KMS-11 (cell line): ENCODE measurements at regions not wholly inside any gene's neighbourhood (a gene's known extent, or its start where the extent isn't known, plus 50 kb on each side); places are given as distances from the start of the nearest gene placed in this dataset.

Experiments
- H2AFZ ChIP-seq: fragments of 200-600 bp; sonication (generic); 2 replicates; pipeline ENCODE4 v1.6.1; 2016; ENCODE audit warnings: antibody characterized with exemption, mixed run types, low read depth
- H3K27ac ChIP-seq: fragments of 200-600 bp; sonication (generic); 2 replicates; pipeline ENCODE4 v1.6.1; 2016; ENCODE audit warnings: mild to moderate bottlenecking, mixed run types
- H3K27me3 ChIP-seq: fragments of 200-600 bp; sonication (generic); 2 replicates; pipeline ENCODE4 v1.6.1; 2017; ENCODE audit warnings: mild to moderate bottlenecking, low read depth, mixed run types, moderate library complexity; ENCODE audit not compliant: insufficient read depth
- H3K36me3 ChIP-seq: fragments of 200-600 bp; sonication (generic); 2 replicates; pipeline ENCODE4 v1.6.1; 2017; ENCODE audit warnings: mild to moderate bottlenecking, mixed run types; ENCODE audit not compliant: insufficient read depth
- H3K4me1 ChIP-seq: fragments of 200-600 bp; sonication (generic); 2 replicates; pipeline ENCODE4 v1.6.1; 2016; ENCODE audit warnings: mild to moderate bottlenecking, low read depth, mixed run types; ENCODE audit not compliant: poor library complexity, severe bottlenecking
- H3K4me2 ChIP-seq: fragments of 200-600 bp; sonication (generic); 2 replicates; pipeline ENCODE4 v1.7.0; 2016; ENCODE audit warnings: mild to moderate bottlenecking, mixed run types
- H3K4me3 ChIP-seq: fragments of 200-600 bp; sonication (generic); IDR thresholded peaks from 2 replicates; pipeline ENCODE4 v1.6.1; 2017; ENCODE audit warnings: low read depth, low read length, mixed read lengths; ENCODE audit not compliant: insufficient read depth
- H3K79me2 ChIP-seq: fragments of 200-600 bp; sonication (generic); 2 replicates; pipeline ENCODE4 v1.6.1; 2016; ENCODE audit warnings: low read depth, mixed run types; ENCODE audit not compliant: insufficient read depth
- H3K9ac ChIP-seq: fragments of 200-600 bp; sonication (generic); 2 replicates; pipeline ENCODE4 v1.6.1; 2016; ENCODE audit warnings: mild to moderate bottlenecking, mixed run types
- H4K20me1 ChIP-seq: fragments of 200-600 bp; sonication (generic); 2 replicates; pipeline ENCODE4 v1.6.1; 2016; ENCODE audit warnings: mild to moderate bottlenecking, mixed run types; ENCODE audit not compliant: insufficient read depth
- TF ChIP-seq, protein P1 (sequence below): fragments of 200-600 bp; sonication (generic); conservative IDR thresholded peaks from 2 replicates; pipeline ENCODE4 v1.6.1; 2017; ENCODE audit warnings: low read depth, mild to moderate bottlenecking, antibody characterized with exemption, low read length, moderate library complexity, mixed read lengths

- no peaks in the 10 kb centered on the region for H3K4me1 ChIP-seq
- H4K20me1 ChIP-seq: no peaks in the 10 kb centered on the region
- no peak overlapping the region for H3K4me3 ChIP-seq
Measured at GRCh38 chr4:170777663-170778062, 687.9 kb upstream of the AADAT start.

DNA sequence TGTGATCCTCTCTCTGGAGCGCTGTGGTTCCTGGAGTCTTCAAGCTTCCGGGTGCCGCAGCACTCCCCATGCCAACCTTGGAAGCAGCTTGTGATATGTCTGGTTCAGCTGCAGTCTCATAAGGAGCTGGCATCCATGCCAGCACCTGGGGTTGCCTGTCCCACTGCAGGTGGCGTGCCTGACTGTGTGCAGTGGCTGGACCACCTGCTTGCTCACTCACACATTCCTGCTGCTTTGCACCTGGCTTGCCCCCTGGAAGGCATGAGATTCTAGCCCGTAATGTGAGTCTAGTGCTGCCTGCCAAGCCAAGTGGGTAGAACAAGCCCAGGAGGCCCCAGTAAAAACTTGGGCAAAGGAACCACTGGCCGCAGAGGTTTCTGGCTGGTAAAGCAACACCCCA is 687.2 kb upstream of the AADAT start:
- Histone ChIP-seq H3K36me3 (no peaks in the 10 kb centered on the region), H3K4me1 (no peaks in the 10 kb centered on the region), H3K27me3 (no peaks in the 10 kb centered on the region), H4K20me1 (no peaks in the 10 kb centered on the region), H3K79me2 (no peaks in the 10 kb centered on the region), H3K27ac (no peak overlapping the region), H3K9ac (no peak overlapping the region), H3K4me3 (no peak overlapping the region), H3K4me2 (no peak overlapping the region), H2AFZ (no peak overlapping the region)
- TF ChIP-seq, protein P1, sequence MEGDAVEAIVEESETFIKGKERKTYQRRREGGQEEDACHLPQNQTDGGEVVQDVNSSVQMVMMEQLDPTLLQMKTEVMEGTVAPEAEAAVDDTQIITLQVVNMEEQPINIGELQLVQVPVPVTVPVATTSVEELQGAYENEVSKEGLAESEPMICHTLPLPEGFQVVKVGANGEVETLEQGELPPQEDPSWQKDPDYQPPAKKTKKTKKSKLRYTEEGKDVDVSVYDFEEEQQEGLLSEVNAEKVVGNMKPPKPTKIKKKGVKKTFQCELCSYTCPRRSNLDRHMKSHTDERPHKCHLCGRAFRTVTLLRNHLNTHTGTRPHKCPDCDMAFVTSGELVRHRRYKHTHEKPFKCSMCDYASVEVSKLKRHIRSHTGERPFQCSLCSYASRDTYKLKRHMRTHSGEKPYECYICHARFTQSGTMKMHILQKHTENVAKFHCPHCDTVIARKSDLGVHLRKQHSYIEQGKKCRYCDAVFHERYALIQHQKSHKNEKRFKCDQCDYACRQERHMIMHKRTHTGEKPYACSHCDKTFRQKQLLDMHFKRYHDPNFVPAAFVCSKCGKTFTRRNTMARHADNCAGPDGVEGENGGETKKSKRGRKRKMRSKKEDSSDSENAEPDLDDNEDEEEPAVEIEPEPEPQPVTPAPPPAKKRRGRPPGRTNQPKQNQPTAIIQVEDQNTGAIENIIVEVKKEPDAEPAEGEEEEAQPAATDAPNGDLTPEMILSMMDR: no peak

More at GRCh38 chr4:170777663-170778062, 687.9 kb upstream of the AADAT start:
- Histone ChIP-seq H3K4me2 (no peak overlapping the region), H3K9ac (no peak overlapping the region), H2AFZ (no peak overlapping the region), H3K79me2 (no peaks in the 10 kb centered on the region), H3K27me3 (no peaks in the 10 kb centered on the region), H3K27ac (no peak overlapping the region), H3K36me3 (no peaks in the 10 kb centered on the region)
- TF ChIP-seq, protein P1: no peak

GRCh38 chr4:170775851-170776250 is 686.1 kb upstream of the AADAT start:
- H4K20me1 ChIP-seq: no peaks in the 10 kb centered on the region
- H3K27ac ChIP-seq: no peak overlapping the region
- no peaks in the 10 kb centered on the region for H3K36me3 ChIP-seq
- H3K4me3 ChIP-seq: no peak overlapping the region
- H3K4me1 ChIP-seq: no peaks in the 10 kb centered on the region
- no peaks in the 10 kb centered on the region for H3K79me2 ChIP-seq
- H3K9ac ChIP-seq: no peak overlapping the region
- TF ChIP-seq, protein P1: no peak
- H3K4me2 ChIP-seq: no peak overlapping the region
- no peak overlapping the region for H2AFZ ChIP-seq
- H3K27me3 ChIP-seq: no peaks in the 10 kb centered on the region

GRCh38 chr4:170773709-170774273 is 684.0 kb upstream of the AADAT start:
- no peak overlapping the region for H3K27ac ChIP-seq
- H3K4me2 ChIP-seq: no peak overlapping the region
- TF ChIP-seq, protein P1: no peak
- no peaks in the 10 kb centered on the region for H3K36me3 ChIP-seq
- no peak overlapping the region for H3K9ac ChIP-seq
- no peak overlapping the region for H3K4me3 ChIP-seq
- no peaks in the 10 kb centered on the region for H3K79me2 ChIP-seq
- H3K4me1 ChIP-seq: no peaks in the 10 kb centered on the region
- H2AFZ ChIP-seq: no peak overlapping the region
- no peaks in the 10 kb centered on the region for H4K20me1 ChIP-seq
- H3K27me3 ChIP-seq: no peaks in the 10 kb centered on the region
